GM18870 (cell line): ENCODE measurements at regions not wholly inside any gene's neighbourhood (a gene's known extent, or its start where the extent isn't known, plus 50 kb on each side); places are given as distances from the start of the nearest gene placed in this dataset.

Experiments
- ATAC-seq: cut with Tn5 transposase; IDR thresholded peaks from one replicate; pipeline ENCODE4 v1.9.1; 2021; ENCODE audit warnings: moderate library complexity; ENCODE audit not compliant: unreplicated experiment

DNA sequence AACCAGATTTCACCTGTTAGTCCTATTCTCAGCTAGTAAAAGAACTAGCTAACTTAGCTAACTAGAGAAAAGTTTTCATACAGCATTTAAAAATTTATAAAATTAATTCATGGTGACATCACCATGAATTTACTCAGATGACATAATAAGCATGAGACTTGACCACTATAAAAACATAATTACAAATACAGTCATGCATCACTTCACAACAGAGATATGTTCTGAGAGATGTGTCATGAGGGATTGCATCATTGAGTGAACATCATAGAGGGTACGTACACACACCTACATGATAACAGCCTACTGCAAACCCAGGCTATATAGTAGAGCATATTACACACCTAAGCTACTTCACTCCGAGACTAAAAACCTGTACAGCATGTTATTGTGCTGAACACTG lies 481.3 kb upstream of the CHAC2 start:
- no peak for ATAC-seq

DNA sequence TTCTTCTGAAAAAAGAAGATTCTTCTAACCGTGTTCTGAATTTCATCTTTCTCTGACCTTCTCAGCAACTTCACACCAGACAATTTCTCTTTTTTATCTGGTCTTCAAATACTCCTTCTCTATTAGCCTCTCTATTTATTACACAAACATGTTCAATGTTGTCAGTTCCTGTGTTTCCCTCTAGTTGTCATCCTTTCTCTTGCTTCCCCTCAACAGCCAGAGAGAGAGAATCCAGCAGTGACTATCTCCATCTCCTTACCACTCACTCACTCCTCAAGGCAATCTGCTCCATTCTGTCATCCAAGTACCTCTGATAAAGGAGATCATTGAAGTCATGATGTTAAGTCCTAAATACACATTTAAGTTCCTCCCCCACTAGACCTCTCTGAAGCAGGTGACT lies 491.9 kb upstream of the CHAC2 start:
- no peak for ATAC-seq

DNA sequence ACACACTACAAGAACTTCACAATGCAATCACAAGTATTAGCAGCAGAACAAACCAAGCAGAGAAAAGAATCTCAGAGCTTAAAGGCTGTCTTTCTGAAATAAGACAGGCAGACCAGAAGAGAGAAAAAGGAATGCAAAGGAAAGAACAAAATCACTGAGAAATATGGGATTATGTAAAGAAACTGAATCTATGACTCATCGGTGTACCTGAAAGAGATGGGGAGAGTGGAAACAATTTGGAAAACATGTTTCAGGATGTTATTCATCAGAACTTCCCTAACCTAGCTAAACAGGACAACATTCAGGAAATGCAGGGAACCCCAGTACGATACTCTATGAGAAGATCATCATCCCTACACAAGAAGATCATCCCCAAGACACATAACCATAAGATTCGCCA lies 499.0 kb upstream of the CHAC2 start:
- ATAC-seq, result no peak

DNA sequence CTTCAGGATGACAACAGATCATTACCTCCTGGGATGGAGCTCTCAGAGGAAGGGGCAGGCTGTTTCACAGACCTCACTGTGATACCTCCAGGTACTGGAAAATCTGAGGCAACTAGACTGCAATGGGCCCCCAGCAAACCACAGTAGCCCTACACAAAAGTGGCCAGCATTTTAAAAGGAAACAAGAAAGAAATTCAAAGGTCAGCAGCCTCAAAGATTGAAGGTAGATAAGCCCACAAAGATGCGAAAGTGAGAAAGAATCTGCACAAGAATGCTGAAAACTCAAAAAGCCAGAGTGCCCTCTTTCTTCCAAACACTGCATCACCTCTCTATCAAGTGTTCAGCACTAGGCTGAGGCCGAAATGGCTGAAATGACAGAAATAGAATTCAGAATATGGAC lies 499.5 kb upstream of the CHAC2 start:
- no peak for ATAC-seq

DNA sequence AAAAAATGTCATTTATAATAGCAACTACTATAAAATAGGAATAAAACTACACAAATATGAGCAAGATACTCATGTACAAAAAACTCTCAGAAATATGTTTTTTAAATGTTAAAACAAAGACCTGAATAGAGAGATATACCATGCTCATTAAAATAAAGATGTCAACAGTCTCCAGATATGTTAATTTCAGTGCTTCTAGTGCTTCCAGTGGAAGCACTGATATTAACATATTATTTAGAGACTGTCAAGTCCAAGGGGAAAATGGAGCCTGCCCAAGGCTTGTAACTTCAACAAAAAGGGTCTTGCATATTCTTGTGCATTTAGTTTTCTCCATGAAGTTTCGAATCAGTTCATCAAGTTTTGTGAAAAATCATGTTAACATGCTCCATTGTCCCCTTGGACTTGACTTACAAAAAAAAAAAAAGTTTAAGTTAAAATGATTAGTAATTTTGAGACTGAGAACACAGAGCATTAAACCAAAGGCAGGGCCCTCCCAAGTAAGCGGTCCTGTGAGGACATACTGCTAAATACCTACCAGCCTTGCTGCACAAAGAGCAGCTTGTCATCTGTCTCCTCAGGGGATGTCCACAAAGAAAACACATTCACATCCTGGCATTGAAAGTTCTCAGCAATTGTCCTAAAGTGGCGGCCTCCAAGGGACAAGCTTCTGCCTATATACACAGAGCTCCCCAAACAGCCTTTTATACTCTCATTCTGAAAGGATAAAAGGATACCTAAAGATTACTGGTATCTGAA lies 501.9 kb upstream of the CHAC2 start:
- ATAC-seq, result no peak

DNA sequence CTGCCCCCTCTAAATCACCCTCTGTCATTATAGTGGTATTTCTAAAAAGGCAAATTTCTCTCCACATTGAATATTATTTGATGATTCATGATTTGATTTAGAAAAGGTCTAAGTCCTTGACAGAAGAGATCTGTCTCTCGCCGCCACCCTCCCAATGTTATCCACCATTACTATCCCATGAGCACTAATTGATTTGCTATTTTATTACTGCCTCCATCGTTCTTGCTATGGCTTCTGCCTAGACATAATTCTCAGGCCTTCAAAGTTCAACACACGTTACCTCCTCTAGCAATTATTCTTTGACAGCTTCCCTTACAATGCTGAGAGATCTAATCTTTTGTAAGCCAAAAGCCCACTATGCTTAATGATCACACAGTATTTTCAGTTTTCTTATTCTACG lies 507.0 kb upstream of the CHAC2 start:
- ATAC-seq, result no peak

DNA sequence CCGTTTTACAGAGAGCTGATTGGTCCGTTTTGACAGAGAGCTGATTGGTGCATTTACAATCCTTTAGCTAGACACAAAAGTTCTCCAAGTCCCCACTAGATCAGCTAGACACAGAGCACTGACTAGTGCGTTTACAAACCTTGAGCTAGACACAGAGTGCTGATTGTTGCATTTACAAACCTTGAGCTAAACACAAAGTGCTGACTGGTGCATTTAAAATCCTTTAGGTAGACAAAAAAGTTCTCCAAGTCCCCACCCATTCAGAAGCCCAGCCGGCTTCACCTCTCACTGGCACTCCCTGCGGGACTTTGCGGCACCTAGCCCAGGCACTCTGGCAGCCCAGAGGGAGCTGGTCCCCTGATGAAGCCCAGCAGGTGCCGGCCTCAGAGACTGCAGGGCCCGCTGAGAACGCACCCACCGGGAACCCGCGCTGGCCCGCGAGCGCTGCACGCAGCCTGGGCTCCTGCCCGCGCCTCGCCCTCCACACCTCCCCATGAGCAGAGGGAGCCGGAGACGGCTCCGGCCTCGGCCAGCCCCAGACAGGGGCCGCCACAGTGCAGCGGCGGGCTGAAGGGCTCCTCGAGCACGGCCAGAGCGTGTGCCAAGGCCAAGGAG lies 508.1 kb upstream of the CHAC2 start:
- no peak for ATAC-seq

DNA sequence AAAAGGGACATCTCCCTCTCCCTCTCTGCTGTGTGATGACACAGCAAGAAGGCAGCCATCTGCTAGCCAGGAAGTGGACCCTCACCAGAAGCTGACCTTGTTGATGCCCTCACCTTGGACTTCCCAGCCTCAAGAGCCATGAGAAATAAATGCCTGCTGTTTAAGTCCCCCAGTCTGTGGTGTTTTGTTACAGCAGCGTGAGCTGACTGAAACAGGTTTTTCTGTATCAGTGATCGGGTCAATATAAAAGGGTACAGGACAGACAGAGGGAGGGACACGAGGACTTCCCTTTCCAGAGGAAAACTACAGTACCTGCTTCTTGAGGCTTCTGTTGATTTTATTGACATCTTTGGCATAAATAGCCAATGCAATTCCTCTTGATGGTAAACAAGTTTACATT lies 510.3 kb upstream of the CHAC2 start:
- no peak for ATAC-seq

DNA sequence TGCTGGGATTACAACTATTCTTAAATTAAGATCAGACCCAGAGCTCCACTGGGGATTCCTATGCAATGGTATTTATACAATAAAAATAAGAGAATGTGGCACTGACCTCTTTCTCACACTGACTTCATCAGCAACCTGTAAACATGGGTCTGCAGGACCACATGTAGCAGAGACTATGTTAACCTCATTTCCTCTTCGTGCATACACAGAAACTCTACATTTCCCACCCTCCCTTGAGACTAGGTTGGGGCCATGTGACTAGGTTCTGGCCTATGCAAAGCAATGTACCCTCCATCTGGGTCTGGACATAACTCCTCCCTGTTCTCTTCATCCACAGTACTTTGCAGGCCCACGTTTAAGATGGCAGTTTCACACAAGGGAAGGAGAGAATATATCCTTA lies 514.4 kb upstream of the CHAC2 start:
- ATAC-seq, result no peak

DNA sequence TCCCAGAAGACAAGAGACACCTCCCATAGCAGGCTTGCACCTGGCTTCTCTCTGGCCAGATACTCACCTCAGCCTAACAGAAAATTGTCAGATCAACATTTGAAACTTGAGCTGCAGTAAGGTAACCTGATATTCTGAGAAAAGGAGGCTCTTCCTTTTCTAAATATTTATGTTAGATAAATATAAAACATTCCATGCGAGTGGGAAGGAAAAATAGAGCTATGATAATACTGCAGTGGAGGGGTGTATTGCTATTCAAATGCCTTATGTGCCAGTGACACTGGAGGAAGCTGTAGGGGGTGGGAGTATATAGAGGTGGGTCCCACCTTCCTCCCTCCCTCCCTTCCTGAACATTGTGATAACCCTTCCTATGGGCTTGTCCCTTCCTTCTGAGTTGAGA lies 515.5 kb upstream of the CHAC2 start:
- ATAC-seq, result no peak

DNA sequence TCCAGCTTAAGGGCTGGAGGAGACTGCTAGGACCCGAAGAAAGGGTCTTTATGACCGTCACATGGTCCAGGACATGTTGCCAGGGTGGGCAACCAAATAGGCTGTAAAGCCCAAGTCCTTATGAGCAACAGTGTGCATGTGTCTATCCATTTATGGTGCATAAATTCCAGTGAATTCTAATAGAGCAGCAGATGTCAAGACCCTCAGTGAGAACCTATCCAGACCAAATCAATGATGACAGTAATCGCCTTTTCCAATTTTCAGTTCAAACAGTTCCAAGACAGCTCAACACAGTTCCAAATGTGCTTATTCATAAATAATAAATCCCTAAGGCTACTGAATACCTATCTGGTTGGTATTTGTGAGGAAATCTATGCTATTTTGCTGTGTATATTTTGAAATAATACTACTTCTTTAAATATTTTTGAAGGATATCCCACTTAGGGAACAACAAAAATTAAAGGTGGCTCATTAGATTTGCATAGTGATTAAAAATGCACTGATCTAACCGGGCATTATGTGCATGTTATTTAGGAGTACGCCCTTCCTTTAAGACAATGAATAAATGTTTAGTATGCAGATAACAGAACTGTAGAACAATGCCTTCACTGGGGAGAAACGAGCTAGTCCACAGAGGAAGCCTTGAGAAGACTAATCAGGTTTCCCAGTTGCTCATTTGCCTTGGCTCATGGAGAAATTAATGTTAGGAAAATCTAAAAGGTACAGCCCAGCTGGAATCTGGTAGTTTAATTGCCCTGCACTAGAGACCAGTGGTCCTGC lies 519.5 kb upstream of the CHAC2 start:
- ATAC-seq, result no peak

DNA sequence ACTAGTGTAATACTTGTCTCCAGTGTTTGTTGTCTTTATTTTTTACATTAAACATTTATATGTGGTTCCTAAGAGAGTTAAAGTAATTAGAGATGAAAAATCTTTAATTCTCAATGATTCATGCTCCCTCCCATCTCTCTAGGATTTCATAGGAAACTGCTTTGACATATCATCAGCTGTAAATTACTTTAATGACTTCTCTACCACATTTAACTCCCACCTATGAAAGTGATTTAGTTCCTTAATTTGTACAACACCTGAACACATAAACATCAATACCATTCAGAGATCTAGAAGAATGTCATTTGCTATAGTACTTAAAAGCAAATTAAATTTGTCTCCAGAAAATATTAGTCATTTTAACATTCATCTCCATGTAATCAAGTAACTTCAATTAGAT lies 524.2 kb upstream of the CHAC2 start:
- no peak for ATAC-seq

DNA sequence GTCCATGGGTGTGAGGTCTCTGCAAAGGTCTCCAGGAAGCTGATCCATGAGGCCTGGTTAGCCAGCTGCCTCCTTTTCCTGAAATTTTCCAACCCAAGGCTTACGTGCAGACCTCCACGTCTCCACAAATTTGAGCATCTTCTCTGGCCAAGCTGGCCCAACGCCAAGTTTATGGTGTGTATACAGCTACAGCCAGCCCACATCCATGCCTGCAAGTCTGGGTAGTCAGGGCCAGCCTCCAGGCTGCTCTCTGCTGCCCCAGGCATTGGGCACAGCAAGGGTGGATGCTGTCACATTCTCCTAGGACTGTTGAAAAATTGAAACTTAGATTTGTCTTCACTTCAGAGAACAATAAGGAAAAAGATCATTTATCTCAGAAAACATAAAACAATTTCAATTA lies 525.5 kb upstream of the CHAC2 start:
- ATAC-seq, result no peak

DNA sequence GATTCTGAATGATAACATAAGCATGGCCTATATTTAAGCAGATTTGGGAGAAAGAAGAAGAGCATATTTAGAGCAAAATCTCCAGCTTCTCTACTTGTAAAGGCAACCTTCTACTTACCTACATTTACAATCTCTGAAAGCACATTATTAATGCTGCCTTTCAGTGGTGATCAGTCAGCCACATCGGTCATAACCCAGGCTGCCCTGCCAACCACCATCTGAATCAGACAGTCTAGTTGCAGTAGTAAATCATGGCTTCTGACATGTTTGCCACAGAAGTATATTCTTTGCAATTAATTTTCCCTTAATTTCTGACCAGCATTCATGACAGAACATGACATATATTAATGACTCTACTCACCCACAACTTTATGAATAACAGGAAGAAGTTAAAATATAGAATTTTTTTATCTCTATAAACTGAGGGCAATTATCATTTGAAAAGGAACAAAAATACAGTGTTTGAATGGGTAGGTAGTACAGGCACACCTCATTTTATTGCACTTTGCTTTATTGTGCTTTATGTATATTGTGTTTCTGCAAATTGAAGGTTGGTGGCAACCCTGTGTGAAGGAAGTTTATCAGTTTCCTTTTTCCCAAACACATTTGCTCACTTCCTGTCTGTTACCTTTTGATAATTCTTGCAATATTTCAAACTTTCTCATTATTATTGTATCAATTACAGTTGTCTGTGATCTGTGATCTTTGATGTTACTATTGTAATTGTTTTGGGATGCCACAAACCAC lies 531.6 kb upstream of the CHAC2 start:
- no peak for ATAC-seq

DNA sequence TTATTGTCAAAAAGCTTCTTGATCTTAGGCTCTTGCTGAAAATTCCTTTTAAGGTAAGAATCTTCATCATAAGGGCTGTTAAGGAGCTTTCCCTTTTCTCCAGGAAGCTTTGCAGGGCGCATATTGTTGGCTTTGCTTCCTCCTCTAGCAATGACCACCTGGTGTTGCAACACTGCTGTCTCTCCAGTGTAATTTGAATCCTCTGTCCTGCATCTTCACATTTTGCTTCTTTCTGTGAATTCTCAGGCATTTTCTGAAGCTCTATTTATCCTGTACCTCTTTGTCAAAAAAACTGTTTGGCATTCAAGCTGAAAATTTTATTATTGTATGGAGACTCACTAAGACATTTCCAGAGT lies 533.1 kb upstream of the CHAC2 start:
- no peak for ATAC-seq

DNA sequence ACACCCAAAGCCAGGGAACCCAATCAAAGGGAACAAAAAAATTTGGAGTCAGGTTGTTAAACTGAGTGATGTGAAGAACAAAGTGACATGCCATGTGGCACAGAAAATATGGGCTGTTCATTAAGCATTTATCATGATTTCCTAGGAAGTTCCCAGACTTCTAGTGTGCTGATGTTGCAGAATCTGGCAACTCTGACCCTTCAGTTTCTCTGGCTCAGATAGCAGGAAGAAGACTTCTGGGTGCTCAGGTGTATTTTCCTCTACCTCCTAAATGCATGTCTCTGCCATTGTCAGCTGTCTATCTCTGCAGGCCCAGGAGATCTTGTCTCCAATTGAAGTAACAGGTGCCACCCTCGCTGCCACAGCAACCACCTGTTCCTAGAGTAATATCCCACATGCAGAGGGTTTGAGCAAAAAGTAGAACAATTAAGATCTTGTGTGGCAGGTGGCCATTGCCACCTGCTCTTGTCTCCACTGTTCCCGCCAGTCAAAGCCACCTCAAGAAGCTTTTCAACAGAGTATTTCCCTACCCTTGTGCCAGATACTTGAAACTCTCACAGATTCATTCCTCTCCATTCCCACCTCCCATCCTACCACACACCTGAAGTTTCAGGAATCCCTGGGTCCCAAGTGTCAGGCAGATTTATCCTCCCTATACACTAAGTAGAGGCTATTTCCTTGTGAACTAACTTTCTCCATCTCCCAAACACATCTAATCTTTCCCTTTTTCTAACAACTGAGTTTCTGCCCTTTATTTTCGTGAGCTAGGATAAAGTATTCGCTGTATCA lies 533.7 kb upstream of the CHAC2 start:
- no peak for ATAC-seq

DNA sequence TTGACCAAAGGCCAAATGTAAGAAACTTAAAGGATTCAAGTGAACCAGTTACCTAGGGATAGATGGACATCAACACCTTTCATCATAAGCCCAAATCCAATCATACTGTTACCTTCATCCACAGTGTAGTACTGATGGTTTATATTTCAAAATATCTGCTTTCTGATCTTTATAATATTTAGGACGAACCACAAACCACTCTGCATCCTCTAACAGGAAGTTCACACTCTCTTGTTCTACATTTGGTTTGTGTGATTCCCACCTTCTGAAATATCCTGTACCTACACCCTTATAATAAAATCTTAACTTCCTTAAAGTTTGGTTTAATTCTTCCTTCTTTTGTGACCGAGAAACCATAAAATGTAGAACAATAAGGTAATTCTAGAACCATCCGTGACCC lies 535.7 kb upstream of the CHAC2 start:
- no peak for ATAC-seq

DNA sequence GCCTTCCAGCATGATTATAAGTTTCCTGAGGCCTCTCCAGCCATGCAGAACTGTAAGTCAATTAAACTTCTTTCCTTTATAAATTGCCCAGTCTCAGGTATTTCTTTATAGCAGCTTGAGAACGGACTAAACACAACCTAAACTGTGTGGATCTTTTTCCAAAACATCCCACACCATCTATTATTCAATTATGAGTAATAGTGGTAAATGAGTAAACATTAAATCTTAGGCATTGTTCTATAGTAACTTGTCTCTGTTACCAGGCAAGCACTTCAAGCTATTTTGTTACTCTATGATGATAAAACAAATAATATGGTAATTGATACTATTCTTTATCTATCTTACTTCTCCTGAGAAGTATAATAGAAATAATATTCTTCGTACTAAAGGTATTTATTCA lies 536.9 kb upstream of the CHAC2 start:
- ATAC-seq, result no peak

DNA sequence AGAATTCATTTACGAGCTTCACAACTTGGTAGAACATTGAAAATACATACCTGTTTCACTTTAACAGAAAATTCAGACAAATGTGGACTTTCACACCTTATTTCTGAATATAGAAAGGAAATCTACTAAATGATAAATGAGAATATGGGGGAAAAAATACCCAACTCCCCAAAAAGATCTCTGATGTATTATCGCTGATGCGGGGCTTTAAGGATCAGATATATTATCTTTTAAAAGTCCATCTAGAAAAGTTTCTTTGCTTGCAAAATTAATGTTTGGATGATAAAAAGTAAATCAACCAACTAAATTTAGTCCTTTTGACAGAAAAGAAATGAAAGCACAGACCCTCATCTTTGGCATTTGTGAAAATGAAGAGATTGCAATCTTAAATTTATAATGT lies 540.1 kb upstream of the CHAC2 start:
- ATAC-seq, result no peak

DNA sequence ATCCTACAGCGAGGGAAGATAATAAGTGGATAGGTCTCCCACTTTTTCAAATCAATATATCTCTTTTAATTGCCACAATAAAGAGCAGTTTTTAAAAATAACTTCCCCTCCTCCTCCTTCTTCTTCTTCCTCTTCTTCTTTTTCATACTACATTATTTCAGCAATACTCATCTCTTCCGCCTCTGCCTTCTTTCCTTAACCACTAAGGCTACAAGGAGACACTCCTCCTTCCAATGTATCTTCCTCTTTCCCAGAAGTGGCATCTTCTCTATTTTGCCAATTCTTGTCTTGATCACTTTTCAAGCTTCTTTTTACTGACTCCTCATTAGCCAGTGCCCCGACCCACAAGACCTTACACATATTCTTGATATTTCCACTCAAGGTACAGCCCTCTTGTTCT lies 546.6 kb upstream of the CHAC2 start:
- ATAC-seq, result no peak

DNA sequence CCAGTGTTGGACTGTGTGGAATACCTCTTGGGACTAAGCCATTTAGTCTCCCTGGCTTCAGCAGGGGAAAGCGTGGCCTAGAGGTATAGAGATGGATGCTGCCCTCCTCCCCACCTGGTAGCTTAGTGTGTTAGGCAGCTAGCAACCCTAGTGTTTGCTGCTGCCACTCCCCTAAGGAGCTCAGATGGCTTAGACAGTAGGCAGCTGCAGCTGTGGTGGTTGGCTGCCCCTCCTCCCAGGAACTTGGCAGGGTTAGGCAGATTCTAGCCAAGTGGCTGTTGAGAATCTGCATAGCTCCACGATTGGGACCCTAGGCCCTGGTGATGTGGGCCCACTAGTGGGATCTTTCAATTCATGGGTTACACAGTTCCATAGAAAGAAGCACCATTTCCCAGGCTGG lies 550.4 kb upstream of the CHAC2 start:
- no peak for ATAC-seq
